ENCODE measurements at regions not wholly inside any gene's neighbourhood (a gene's known extent, or its start where the extent isn't known, plus 50 kb on each side); places are given as distances from the start of the nearest gene placed in this dataset.

DNA sequence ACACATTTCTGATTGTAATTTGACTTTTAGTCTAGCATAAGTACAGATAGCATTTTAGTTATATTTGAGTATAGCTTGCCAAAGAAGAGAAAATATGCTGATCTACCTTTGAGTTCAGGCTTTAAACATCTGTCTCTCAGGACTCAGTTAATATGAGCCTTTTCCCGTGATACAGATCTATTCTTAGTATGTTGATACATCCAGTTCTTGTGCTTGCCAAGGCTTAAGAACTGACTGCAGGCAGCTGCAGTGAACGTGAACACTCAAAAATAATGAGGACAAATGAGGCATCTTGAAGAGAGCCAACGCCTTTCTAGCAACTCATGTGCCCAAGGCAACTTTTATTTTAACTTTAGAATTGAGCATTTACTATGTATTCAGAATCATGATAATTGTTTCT is 325.5 kb downstream of the SI start:
- Histone ChIP-seq H3K4me2 (replicated peaks; ENCODE audit: extremely low read depth, low read length, poor library complexity, severe bottlenecking) (no peak overlapping the region), H3K36me3 (replicated peaks in 1 of 2; ENCODE audit: control insufficient read depth in 1 of 2, insufficient read depth in 2 of 2, low read length in 2 of 2) (no peaks in the 10 kb centered on the region), H3K4me3 (replicated peaks in 1 of 3; ENCODE audit: low read depth in 2 of 3, low read length in 3 of 3) (no peak overlapping the region), H3K27ac (ENCODE audit: low read depth in 1 of 2, low read length in 2 of 2) (no peak overlapping the region), H3K4me1 (ENCODE audit: control insufficient read depth in 1 of 2, insufficient read depth in 2 of 2, low read length in 2 of 2) (no peaks in the 10 kb centered on the region), H3K27me3 (ENCODE audit: control insufficient read depth in 2 of 2, insufficient read depth in 2 of 2, low read length in 2 of 2) (no peaks in the 10 kb centered on the region), H3K9ac (ENCODE audit: insufficient read depth, low read length, poor library complexity, severe bottlenecking) (no peak overlapping the region), H3K79me2 (ENCODE audit: insufficient read depth, low read length) (no peaks in the 10 kb centered on the region), H3K9me3 (replicated peaks in 1 of 2; ENCODE audit: control insufficient read depth in 1 of 2, insufficient read depth in 1 of 2, low read length in 2 of 2) (no peaks in the 10 kb centered on the region), H2AFZ (ENCODE audit: insufficient read depth, low read depth, low read length, poor library complexity, severe bottlenecking) (no peak overlapping the region), H4K20me1 (ENCODE audit: insufficient read depth, low read length) (no peaks in the 10 kb centered on the region)
- DNase-seq, result no peak
- WGBS (ENCODE audit: insufficient coverage), result no CpG with 5 or more reads among the region's 3 CpGs
- Mint-ChIP-seq H3K27me3 (ENCODE audit: low read depth in 3 of 3) (no peaks in the 10 kb centered on the region), H3K27ac (no peak overlapping the region), H3K4me1 (no peaks in the 10 kb centered on the region), H3K4me3 (no peak overlapping the region), H3K36me3 (no peaks in the 10 kb centered on the region), H3K9me3 (no peaks in the 10 kb centered on the region)
- intact Hi-C loops (cut with micrococcal nuclease), result no loop called here
- TF ChIP-seq, protein P1, sequence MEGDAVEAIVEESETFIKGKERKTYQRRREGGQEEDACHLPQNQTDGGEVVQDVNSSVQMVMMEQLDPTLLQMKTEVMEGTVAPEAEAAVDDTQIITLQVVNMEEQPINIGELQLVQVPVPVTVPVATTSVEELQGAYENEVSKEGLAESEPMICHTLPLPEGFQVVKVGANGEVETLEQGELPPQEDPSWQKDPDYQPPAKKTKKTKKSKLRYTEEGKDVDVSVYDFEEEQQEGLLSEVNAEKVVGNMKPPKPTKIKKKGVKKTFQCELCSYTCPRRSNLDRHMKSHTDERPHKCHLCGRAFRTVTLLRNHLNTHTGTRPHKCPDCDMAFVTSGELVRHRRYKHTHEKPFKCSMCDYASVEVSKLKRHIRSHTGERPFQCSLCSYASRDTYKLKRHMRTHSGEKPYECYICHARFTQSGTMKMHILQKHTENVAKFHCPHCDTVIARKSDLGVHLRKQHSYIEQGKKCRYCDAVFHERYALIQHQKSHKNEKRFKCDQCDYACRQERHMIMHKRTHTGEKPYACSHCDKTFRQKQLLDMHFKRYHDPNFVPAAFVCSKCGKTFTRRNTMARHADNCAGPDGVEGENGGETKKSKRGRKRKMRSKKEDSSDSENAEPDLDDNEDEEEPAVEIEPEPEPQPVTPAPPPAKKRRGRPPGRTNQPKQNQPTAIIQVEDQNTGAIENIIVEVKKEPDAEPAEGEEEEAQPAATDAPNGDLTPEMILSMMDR (IDR thresholded peaks at IDR 0.05), result no peak

DNA sequence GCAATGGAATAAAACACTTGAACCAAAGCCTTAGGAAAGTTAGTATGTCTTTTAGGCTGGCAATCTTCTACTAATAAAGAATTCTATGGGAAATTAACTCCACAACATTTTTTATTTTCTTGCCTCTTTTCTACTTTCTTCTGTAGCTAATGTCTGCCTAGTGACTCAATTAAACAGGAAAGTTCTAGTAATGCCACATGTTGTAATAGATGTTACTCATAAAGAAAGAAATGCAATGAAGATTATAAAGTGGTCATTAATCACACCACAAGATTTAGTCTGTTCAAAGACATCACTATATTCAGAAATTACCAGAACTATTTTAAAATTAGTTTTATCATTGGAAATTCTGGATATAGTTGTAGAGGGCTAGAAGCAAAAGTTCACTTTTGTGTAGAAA is 329.7 kb downstream of the SI start:
- TF ChIP-seq, protein P1 (IDR thresholded peaks at IDR 0.05), result no peak
- no peaks in the 10 kb centered on the region for H3K36me3 ChIP-seq (replicated peaks in 1 of 2; ENCODE audit: control insufficient read depth in 1 of 2, insufficient read depth in 2 of 2, low read length in 2 of 2)
- H3K79me2 ChIP-seq (ENCODE audit: insufficient read depth, low read length), result no peaks in the 10 kb centered on the region
- Mint-ChIP-seq H3K36me3 (no peaks in the 10 kb centered on the region), H3K4me3 (no peak overlapping the region), H3K27ac (no peak overlapping the region), H3K27me3 (ENCODE audit: low read depth in 3 of 3) (no peaks in the 10 kb centered on the region), H3K9me3 (peaks cover 0 to 1% (median 0%) of the 10 kb centered on the region in 7 donors), H3K4me1 (no peaks in the 10 kb centered on the region)
- H3K27ac ChIP-seq (ENCODE audit: low read depth in 1 of 2, low read length in 2 of 2), result no peak overlapping the region
- H3K4me1 ChIP-seq (ENCODE audit: control insufficient read depth in 1 of 2, insufficient read depth in 2 of 2, low read length in 2 of 2), result no peaks in the 10 kb centered on the region
- no peak overlapping the region for H2AFZ ChIP-seq (ENCODE audit: insufficient read depth, low read depth, low read length, poor library complexity, severe bottlenecking)
- peaks cover 0 to 4% of the 10 kb centered on the region in 2 donors for H3K9me3 ChIP-seq (replicated peaks in 1 of 2; ENCODE audit: control insufficient read depth in 1 of 2, insufficient read depth in 1 of 2, low read length in 2 of 2)
- DNase-seq, result no peak
- H3K27me3 ChIP-seq (ENCODE audit: control insufficient read depth in 2 of 2, insufficient read depth in 2 of 2, low read length in 2 of 2), result no peaks in the 10 kb centered on the region
- intact Hi-C loops (cut with micrococcal nuclease), result no loop called here
- H4K20me1 ChIP-seq (ENCODE audit: insufficient read depth, low read length), result no peaks in the 10 kb centered on the region
- no peak overlapping the region for H3K4me3 ChIP-seq (replicated peaks in 1 of 3; ENCODE audit: low read depth in 2 of 3, low read length in 3 of 3)
- no peak overlapping the region for H3K4me2 ChIP-seq (replicated peaks; ENCODE audit: extremely low read depth, low read length, poor library complexity, severe bottlenecking)
- H3K9ac ChIP-seq (ENCODE audit: insufficient read depth, low read length, poor library complexity, severe bottlenecking), result no peak overlapping the region

All from CD14-positive monocyte (primary cell).